PFSK-1 (cell line): ENCODE measurements at regions not wholly inside any gene's neighbourhood (a gene's known extent, or its start where the extent isn't known, plus 50 kb on each side); places are given as distances from the start of the nearest gene placed in this dataset.

Experiments used
- FOXP2 ChIP-seq: optimal IDR thresholded peaks from 2 replicates; pipeline ENCODE3; 2011; ENCODE audit warnings: borderline replicate concordance, control low read depth, inconsistent platforms; ENCODE audit not compliant: insufficient read depth; ENCODE audit errors: extremely low read length, extremely low read depth
- POLR2AphosphoS5 ChIP-seq: IDR thresholded peaks from 2 replicates; pipeline ENCODE4 v1.6.1; 2012; ENCODE audit warnings: low read depth, mild to moderate bottlenecking, control low read depth, low read length, moderate library complexity
- REST ChIP-seq, 2 experiments: IDR thresholded peaks; 2 replicates each; pipeline versions ENCODE4 v1.6.1 to v1.8.0; 2011 to 2012; ENCODE audit warnings: low read depth in 2 of 2, low read length in 2 of 2, control low read depth in 1 of 2, inconsistent platforms in 1 of 2, mild to moderate bottlenecking in 1 of 2, moderate library complexity in 1 of 2; ENCODE audit not compliant: insufficient read depth in 1 of 2
- SIN3A ChIP-seq: IDR thresholded peaks from 2 replicates; pipeline ENCODE4 v1.6.1; 2012; ENCODE audit warnings: mild to moderate bottlenecking, low read length, moderate library complexity, borderline replicate concordance; ENCODE audit not compliant: insufficient read depth
- TAF1 ChIP-seq: IDR thresholded peaks from 2 replicates; pipeline ENCODE4 v1.6.1; 2012; ENCODE audit warnings: low read length, control low read depth, borderline replicate concordance; ENCODE audit not compliant: insufficient read depth

- TF ChIP-seq FOXP2 = no peak
- no peak for TF ChIP-seq SIN3A
- TF ChIP-seq POLR2AphosphoS5 = no peak
- TF ChIP-seq TAF1 = no peak
- no peak for TF ChIP-seq REST (IDR thresholded peaks at IDR 0.05; ENCODE audit: insufficient read depth in 1 of 2, low read depth in 2 of 2, low read length in 2 of 2)
Observed at GRCh38 chr6:93136111-93136510, 283.2 kb downstream of the EPHA7 start.

- TF ChIP-seq TAF1 (no peak), REST (IDR thresholded peaks at IDR 0.05; ENCODE audit: insufficient read depth in 1 of 2, low read depth in 2 of 2, low read length in 2 of 2) (no peak), FOXP2 (no peak), POLR2AphosphoS5 (no peak), SIN3A (no peak)
Observed at GRCh38 chr6:93124006-93124632, 295.2 kb downstream of the EPHA7 start.

GRCh38 chr6:93123585-93123984, 295.8 kb downstream of the EPHA7 start:
- TF ChIP-seq TAF1 (no peak), FOXP2 (no peak), SIN3A (no peak), REST (IDR thresholded peaks at IDR 0.05; ENCODE audit: insufficient read depth in 1 of 2, low read depth in 2 of 2, low read length in 2 of 2) (no peak), POLR2AphosphoS5 (no peak)

GRCh38 chr6:93120154-93120742, 299.1 kb downstream of the EPHA7 start:
- no peak for TF ChIP-seq POLR2AphosphoS5
- TF ChIP-seq SIN3A = no peak
- TF ChIP-seq FOXP2 = no peak
- no peak for TF ChIP-seq TAF1

GRCh38 chr6:93105907-93106306, 313.5 kb downstream of the EPHA7 start:
- no peak for TF ChIP-seq FOXP2
- TF ChIP-seq SIN3A = no peak
- no peak for TF ChIP-seq REST (IDR thresholded peaks at IDR 0.05; ENCODE audit: insufficient read depth in 1 of 2, low read depth in 2 of 2, low read length in 2 of 2)
- no peak for TF ChIP-seq TAF1
- TF ChIP-seq POLR2AphosphoS5 = no peak
